HG03025 (cell line): ENCODE measurements at regions not wholly inside any gene's neighbourhood (a gene's known extent, or its start where the extent isn't known, plus 50 kb on each side); places are given as distances from the start of the nearest gene placed in this dataset.

ENCODE experiments used
- ATAC-seq: cut with Tn5 transposase; IDR thresholded peaks from one replicate; pipeline ENCODE4 v1.9.1; 2021; ENCODE audit warnings: mild to moderate bottlenecking, moderate library complexity; ENCODE audit not compliant: unreplicated experiment, low FRiP score

- no peak for ATAC-seq
Observed at GRCh38 chr12:46458500-46459102, 86.0 kb upstream of the SLC38A2 start.

DNA sequence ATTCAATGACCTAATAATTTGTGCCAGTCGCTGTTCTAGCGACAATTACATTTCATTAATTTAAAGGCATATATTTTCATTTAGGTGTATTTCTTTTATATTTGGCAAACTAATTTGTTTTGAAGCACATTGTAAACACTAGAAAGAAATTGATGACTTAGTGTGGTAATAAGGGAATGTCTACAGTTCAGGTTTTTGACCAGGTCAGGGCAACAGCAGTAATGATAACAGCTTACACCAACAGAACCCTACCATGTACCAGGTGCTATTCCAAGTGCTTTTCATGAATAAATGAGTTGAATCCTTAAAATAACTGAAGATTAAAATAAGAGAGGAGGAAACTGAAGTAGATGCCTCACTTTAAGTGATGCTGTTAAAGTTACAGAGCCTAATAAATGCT is 85.4 kb upstream of the SLC38A2 start:
- ATAC-seq, result no peak

- ATAC-seq, result no peak
Observed at GRCh38 chr12:46456356-46457334, 84.1 kb upstream of the SLC38A2 start.

- ATAC-seq, result no peak
Observed at GRCh38 chr12:46455648-46456352, 83.2 kb upstream of the SLC38A2 start.

DNA sequence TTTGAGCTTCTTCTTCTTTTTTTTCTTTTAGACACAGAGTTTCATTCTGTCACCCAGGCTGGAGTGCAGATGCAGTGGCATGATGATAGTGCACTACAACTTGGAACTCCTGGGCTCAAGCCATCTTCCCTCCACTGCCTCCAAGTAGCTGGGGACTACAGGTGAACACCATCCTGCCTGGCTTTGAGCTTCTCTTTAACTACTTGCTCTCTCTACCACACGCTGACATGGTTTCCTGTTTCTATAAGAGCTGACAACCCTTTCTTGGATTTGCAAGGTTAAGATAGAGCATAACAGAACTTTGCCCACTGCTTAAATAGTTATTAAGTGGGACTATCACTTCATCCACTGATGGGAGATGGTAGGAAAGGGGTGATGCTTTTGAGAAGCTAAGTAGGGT is 82.4 kb upstream of the SLC38A2 start:
- no peak for ATAC-seq

DNA sequence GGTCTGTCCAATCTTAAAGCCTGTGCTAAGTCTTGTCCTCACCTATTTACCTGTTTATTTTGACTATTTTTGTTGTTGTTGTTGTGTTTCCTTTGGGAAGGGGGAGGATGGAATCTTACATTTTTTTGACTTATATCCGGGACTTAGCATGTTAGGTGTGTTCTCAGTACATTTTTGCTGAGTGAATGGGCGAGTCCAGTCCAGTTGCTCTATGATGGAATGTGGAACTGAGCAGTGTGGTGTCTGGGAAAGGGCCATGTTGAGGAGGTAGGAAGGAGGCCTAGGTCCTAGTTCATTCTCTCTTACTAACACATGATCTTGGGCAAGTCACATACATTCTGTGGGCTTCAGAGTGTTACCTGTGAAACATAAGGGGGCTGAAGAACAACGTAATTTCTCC is 80.9 kb upstream of the SLC38A2 start:
- ATAC-seq, result no peak

DNA sequence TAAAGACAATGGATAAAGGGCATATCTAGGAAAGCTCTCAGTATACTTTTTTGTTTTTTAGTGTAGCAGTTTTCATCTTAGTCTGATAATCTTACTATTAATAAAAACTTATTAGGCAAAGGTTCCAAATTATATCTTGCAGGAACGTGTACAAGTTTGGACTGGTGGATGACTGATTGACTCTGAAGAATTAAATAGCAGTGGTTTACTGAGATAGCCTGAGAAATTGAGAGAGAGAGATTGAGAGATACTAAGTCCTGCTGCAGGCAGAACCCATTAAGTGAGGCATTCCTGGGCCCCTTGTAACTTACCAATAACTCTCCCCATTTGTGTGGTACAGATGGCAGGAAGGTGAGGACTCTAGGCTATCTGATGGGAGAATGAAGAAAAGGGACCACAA is 80.2 kb upstream of the SLC38A2 start:
- ATAC-seq, result no peak

DNA sequence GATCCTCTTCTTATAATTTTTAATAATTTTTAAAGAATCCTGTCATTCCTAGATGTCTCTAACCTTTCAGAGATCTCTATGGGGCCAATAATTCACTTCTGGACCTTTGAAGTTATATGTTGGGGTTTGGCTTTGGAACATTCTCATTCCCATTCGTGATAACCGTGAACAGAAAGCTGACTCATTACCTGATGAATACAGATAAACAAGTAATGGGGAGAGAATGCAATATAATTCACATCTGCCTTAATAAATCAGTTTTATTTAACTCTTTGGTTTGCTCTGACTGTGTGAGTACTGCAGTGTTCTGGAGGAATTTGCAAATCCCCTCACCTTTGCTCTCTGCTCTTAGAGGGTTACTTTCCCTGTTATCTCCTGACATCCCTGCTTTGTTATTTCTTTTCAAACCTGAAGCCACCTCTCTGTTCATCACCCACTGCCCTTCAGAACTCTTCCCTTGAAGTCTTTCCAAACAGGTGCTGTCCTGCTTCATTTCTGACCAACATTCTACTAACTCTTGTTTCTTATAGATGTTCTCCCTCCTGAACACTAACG is 79.6 kb upstream of the SLC38A2 start:
- no peak for ATAC-seq

GRCh38 chr12:46451276-46452021 is 78.9 kb upstream of the SLC38A2 start:
- no peak for ATAC-seq

DNA sequence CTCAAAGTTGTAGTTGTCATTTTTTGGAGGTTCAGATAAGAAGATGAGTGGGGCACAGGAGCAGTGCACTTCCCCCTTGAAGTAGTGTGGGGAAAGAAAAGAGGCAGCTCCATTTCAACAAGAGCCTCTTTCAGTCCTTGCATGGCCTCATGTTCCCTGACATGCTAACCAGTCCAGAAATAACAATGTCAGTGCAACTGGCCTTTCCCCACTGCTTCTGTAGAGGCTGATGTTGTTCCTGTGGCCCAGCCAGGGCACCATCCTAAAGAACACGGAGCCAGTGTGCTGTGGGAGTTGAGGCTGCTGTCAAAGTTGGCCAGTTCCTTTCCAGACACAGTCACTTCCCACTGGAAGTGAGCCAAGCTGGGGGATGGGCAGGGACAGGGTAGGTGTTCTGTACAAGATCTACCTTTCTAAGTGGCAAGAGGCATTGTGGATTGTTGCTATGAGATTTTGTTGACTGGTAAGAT is 77.7 kb upstream of the SLC38A2 start:
- no peak for ATAC-seq

DNA sequence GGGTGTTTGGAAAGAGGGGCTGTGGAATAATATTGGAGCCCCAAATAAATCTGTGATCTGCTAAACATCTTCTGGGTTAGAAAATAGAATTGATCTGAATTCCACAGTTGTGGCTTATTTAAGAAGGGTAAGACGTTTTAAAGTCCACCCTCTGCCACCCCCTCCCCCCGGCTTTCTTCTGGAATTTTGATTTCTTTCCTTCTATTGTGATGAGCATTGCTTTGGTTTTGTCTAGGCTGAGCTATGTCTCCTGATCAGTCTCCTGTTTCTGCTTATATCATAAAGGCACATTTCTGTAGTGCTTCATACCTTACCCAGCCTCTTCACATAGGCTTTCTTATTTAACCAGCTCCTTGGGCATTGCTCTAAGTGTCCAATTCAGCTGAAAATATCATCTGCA is 77.3 kb upstream of the SLC38A2 start:
- no peak for ATAC-seq

GRCh38 chr12:46449316-46449715 is 76.7 kb upstream of the SLC38A2 start:
- ATAC-seq, result no peak

GRCh38 chr12:46446645-46447044 is 74.1 kb upstream of the SLC38A2 start:
- no peak for ATAC-seq

DNA sequence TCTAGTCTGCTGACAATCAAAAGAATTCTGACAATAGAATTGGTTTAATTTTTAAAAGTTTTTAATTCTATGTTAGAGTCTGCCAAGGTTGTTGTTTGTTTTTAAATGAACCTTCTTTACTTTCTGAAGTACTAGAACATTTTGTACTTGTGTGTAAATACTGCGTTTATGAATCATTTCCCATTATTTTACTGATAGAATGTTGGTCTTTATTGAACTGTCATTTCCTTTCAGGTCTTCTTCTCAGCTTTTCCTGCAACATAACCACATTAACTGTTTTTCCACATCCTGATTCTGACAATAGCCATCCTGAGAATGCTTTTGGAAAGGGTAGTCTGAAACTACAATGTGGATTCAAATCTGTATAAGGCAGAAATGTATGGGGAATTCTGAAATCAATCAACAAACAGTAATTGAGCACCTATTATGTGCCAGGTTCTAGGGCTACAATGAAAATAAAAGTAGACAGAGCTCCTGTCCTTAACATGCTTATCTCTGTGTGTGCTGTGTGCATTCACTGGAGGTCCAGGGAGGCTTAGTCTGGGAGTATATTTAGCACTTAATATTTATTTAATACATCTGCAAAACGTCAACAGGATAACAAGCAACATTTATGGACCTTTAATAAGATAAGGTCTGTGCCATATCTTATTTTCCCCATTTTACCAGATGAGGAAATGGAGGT is 73.1 kb upstream of the SLC38A2 start:
- ATAC-seq, result no peak

DNA sequence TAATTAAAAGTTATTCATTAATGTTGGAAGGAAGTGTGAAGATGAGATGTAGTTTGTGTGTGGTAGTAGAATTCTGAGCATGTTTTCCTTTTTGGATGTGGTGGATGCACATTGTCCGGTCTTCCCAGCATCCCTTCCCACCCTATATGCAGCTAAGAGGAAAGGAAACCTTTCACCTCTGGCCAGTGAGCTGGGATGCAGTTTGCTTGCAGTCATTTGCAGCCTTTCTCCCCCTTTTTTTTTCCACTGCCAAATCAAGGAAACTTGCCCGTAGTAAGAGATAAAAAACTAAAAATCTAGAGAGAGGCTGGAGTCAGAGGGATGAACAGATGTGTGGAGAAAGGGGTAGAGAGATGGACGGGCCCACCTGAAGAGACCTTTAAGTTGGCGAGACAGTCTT is 72.5 kb upstream of the SLC38A2 start:
- ATAC-seq, result no peak

DNA sequence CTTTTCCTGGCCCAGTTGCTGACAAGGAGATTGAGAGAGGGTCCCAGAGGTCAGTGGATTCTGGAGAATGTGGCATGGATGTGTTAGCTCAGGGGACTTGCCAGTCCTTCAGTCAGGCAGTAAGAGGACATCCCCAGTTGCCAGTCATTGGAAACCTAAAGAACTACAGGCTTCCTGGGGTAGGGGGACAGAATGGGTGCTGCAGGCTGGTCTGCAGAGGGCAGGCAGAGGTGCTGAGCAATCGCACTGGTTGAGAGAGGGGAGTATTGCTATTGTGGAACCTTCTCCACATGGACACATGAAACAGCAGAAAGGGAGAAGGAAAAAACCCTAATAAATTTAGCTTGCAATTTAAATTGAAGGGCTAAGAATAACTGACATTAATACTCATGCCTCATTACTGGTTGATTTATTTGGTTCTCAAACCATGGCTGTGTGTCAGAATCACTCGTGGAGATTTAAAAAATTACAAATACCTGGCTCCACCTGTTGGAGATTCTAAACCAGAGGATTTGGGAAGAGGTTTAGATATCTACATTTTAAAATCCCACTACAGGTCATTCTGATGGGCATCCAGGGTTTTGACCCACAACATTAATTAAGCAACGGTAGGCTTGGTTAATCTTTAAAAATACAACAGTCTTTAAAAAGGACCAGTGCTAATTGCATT is 71.2 kb upstream of the SLC38A2 start:
- ATAC-seq, result no peak

- ATAC-seq, result no peak
Observed at GRCh38 chr12:46442738-46443137, 70.2 kb upstream of the SLC38A2 start.

GRCh38 chr12:46442239-46442638 is 69.7 kb upstream of the SLC38A2 start:
- no peak for ATAC-seq
